Fibroblast of skin of left quadriceps (primary cell): ENCODE measurements at regions not wholly inside any gene's neighbourhood (a gene's known extent, or its start where the extent isn't known, plus 50 kb on each side); places are given as distances from the start of the nearest gene placed in this dataset.

Experiments
- DNase-seq, 2 experiments: peaks; one replicate each; pipeline ENCODE4 v3.0.0-alpha.2; 2013; ENCODE audit warnings: low read depth in 2 of 2

DNA sequence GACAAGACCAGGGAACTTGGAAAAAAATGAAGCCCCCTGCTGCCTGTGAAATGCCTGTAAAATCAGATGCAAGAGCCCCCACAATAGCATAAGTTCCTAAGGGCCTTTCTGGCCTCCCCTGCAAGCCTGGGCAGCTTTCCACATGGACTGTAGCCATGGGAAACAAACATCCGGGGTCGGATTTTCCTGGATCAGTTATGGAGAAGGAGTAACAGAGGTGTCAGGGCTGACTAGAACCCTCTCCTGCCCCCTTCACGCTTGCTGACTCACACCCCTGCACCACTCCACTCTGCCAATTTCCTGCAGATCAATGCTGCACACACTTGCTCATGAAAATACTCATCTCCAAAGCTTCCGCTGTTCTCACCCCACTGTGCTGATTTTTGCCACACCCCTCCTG, 258.6 kb downstream of the CBLN1 start:
- DNase-seq, result peak; percentile 27 to 31

DNA sequence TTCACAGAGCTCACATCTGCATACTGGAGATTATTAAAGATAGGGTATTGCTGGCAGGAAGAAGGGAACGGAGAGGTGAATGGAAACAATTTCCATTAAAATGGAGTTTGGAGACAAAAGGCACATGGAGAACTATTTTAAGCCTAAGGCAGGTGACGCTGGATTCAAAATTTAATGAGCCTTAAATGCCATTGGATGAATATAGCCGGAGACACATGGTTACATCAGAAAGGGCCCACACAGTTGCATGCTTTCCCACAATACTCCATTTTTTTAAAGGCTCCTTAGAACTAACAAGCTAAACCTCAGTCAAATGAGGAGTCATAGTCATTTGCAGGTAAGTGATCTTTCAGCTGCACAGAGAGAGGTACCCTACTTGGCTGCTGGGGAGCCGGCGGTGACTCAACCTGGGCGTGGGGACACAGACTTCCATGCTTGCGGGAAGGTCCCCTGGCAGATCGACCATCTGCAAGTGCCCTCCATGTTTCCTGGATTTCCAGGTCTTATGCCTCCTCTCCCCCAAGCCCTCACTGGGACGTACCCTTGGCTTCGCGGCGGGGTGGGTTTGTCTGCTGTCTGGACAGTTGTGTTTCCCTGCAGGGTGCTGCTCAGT, 259.2 kb downstream of the CBLN1 start:
- no peak for DNase-seq

DNA sequence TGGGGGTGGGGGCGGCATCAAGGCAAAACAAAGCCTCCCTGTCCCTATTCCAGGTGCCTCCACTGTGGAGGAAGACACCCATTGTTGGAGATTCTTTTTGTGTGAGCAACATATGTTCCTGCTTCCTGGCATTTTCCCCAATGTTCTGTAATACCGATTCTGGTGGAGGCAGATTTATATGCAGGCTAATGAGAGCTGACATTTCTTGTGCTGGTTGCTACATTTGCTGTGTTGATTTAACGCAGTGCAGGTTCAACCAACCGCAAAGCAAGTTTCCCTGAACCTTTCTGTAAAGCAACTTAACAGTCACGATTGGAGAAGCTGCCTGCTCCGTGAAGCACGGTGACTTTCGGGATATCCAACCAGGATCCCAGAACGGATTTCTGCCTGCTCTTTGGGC, 260.5 kb downstream of the CBLN1 start:
- peak; percentile 81 to 82 for DNase-seq

DNA sequence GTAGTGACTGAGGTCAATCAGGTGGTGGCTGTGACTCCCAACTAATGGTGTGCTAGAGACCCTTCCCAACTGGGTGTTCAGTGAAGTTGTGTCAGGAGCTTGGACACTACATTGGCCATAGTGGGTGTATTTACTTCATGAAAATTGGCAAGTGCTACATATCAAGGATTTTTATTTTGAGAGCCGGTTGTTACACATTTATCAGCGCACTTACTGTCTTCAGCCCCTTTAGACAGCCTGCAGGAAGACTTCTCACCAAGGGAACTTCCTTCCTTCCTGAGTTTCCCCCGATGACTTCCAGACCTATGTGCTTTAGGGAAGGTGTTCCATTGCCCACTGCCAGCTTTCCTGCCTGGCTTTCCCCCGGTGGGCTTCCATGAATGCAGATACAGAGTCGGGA, 261.2 kb downstream of the CBLN1 start:
- no peak for DNase-seq

DNA sequence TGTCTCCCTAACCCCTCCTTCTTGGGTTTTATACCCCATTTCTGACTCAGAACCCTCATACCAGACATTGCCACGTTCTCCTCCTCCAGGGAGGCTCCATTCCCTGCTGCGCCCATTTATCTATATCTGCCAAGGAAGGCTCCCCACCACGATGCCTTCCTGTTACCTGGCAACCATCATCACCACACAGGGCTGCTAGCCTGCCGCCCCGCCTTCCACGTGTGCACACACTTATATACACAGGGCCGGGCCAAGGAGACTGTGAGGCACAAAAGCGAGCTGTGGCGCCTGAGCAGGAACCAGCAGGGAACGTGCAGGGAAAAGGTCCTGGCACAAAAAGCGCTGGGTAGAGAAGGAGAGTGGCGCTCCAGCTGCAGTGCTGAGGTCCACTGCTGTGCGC, 261.8 kb downstream of the CBLN1 start:
- no peak for DNase-seq

DNA sequence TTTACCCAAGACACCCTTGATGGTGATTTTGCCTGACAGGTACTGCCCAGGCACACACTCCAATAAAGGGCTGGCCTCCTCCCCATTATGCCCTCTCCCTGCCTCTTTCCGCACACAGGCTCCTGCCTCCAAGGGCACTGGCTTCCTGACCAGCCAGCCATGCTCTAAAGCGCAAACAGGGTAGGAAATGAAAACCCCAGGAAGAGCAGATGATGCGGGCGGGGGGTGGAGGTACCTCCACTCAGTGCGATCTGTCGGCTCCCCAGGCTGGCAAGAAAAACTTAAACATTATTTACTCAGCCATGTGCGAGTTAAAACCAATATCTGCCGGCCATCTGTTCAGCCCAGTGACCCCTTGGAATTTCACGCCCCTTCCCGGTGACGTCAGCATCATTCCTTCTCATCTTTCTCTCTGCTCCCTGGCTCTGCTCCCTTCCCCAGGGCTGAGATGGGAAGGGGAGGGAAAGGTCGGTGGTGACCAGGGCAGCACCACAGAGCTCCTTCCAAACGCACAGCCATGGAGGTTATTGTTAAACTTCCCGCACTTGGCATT, 262.5 kb downstream of the CBLN1 start:
- peak; percentile 11 to 18 for DNase-seq

DNA sequence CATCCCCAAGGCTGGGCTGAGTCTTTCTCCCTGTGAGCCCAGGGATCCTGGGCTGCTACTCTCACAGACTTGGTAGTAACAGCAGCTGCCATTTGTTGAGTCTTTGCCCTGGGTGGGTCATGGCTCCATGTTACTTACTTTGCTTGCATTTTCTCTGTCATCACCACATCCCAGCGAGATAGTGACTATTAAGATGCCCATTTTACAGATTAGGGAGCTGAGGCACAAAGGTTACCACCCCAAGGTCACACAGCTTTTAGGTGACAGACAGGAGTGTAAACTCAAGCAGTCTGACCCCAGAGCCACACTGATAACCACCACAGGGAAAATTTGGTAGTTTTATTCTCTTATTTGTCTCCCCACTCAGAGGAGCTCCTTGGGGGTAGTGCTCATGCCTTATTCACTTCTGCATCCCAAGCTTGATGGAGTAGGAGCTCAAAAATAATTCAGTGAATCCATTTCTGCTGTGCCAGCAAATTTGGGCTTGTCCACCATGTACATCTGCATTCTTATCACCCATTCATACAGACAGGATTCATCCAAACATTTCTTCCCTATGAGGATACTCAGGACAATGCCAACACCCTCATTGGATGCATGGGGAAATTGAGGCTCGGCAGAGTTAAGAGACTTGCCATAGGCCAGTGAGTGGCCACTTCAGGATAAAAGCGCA, 263.2 kb downstream of the CBLN1 start:
- no peak for DNase-seq

DNA sequence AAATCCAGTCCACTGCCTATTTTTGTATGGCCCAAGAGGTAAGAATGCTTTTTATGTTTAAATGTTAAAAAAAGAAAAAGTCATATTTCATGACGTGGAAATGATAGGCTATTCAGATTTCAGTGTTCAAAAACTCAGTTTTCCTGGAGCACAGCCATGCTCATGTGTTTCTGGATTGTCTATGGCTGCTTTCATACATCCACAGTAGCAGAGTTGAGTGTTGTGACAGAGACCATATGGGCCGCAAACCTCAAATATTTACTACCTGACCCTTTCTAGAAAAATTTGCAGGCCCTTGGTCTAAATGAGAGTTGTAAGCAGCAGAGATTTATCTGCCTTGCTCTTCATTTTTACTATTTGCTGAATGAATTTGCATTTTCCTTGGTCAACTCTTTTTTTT, 264.1 kb downstream of the CBLN1 start:
- DNase-seq, result peak in 1 of 2 experiments; percentile 3

DNA sequence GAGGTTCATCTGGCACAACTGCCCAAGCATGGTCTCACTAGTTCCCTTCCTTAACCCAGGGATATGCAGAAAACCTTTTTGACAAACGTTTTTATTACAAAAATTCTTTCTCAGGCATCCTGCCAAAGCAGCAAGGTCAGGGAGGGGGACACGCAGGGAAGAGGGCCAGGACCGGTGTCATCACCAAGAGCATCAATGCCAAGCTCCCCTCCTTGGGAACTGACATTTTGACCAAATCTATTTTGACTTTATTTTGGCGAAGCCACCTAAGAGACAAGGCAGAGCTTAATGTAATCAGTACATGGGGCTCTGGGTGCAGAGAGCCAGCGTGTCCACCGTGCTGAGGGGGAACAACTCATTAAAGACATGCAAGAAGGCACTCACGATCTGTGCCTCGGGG, 265.2 kb downstream of the CBLN1 start:
- DNase-seq, result no peak

DNA sequence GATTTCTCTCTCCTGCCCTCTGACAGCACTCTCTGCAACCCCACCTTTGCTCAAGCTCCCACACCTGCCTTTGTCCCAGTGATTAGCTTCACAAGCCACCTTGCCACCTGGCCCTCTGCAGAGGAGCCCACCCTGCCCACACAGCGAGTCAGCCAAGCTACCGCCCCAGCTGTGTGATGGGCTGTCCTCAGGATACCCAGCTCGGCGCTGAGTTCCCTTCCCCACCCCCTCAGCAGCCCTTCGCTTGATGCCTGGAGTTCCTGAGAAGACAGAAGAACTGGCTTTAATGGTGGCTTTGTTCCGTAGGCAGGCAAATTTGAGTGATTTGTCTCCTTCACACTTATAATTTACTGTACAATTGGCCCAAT, 266.4 kb downstream of the CBLN1 start:
- no peak for DNase-seq

DNA sequence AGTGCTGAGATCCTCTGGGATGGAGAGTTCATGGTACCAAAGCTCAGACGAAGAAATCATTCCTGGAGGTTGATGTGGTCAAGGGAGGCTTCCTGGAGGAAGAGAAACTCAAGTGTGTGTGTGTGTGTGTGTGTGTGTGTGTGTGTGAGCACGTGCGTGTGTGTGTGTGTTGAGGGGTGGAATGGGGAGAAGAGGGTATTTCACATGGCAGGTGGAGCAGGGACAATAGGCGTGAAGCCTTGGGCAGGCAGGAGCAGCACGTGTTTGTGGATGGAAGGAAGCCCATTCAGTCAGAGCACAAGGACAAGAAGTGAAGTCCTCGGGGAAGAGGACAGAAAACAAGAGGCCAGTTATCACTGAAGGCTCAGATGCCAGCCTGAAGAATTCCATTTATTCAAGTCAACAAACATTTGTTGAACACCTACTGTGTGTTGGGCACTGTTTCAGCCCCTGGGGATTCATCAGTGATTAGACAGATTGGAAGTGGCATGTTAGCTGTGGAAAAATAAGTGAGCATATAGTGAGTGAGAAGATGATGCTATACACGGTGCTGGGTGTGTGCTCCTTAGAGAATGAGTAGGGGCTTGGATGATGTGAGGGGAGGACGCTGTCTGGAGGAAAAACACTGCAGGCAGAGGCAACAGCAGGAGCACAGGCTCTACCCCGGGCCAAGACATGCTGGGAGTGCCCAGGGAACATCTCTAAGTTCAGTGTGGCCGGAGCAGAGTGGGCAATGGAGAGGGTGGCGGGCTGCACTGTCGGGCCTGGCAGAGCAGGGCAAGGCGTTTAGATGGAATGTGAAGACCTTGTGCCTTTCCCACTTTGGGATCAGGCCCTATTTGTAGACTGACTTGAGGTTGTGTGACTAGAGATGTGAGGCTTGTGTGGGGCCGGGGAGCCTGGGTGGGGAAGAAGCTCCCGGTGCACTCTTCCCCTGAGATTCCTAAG, 267.1 kb downstream of the CBLN1 start:
- DNase-seq, result no peak

DNA sequence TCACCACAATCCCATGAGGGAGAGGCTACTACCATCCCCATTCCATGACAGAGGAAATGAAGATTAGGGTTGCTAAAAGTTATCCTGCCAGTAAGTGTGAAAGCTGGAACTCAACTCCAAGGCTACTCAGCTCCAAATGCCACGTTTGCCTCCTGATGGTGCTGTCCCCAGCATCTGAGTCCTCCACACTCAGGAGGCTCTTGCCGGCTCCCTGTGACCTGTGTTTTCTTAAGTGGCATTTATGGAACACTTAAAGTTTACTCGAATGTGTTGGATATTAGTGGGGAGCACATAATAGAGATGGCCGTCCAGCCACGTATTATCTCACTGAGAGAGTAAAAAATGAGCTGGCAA, 267.9 kb downstream of the CBLN1 start:
- DNase-seq, result no peak

DNA sequence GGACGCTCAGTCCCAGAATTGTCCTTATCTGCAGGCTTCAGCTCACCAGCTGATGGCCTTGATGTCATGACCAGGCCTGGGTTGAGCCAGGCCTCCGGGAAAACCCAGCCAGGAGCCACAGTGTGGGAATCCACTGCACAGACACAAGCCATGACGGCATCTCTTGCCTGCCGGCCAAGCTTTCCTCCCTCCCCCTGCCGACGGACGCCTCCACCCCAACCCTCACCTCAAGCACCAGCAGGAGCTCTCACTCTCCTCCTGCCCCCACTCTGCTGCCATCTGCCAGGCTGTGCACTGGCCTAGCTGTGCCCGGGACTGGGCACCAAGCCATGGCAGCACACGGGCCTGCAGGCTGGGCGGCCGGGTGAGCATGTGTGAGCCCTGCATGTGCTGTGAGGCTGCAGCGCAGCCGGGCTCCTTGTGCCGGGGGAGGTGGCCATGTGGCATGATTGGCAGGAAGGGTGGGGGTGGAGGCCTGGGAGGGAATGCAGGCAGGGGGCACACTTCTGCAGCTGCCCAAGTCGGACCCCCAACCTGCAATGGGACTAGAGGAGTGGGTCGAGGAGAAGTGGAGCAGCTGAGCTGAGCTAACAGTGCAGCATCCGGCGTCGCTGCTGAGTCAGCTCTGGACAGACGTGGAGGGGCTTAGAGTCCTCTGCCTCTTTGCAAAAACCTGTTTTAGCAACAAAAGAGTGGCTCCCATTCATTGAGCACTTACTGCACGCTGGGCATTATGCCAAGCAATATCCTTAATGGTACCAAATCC, 268.5 kb downstream of the CBLN1 start:
- DNase-seq, result no peak

DNA sequence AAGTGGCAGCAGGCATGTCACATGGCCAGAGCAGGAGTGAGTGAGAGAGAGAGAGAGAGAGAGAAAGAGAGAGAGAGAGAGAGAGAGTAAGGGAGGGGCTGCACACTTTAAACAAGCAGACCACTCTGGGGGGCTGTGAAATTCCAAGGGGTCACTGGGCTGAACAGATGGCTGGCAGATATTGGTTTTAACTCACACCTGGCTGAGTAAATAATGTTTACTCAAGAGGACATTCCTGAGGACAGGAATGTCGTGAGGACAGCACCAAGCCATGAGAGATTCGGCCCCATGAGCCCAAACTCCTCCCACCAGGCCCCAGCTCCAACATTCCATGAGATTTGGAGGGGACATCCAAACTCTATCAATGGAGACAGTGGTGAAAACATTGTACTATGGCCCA, 269.7 kb downstream of the CBLN1 start:
- no peak for DNase-seq

DNA sequence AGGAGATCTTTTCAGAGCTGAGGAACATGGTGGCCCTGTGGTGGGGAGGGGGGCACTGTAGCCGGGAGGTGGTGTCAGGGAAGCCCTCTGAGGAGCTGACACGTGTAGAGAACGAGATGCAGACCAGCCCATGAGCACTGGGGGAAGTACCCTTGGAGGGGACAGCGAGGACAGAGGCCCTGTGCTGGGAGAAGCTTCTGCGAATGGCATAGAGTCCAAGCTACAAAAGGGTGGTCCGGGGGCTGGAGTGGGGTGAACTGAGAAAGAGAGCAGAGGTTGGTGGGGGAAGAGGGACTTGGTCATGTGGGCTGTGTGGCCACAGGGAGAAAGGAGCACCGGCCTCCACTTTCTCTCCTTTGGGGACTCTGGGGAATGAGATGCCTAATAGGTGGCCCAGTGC, 270.8 kb downstream of the CBLN1 start:
- DNase-seq, result no peak

DNA sequence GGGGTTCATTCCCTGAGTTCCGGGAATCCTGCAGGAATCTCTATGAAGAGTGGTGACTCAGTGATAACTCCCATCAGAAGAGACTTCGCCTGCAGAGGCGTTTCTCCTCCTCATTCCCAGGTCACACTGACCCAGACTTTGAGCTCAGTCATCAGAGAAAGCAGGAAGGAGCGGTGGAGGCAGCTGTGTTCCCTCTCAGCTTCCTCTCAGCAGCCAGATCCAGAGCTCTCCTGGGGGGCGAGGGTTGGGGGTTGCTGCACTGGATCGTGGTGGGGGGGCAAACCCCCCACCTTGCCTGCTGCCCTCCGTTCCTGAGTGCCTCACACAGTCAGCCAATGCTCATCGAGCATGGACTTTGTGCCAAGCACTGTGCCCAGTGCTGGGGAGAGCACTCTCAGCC, 271.2 kb downstream of the CBLN1 start:
- no peak for DNase-seq

DNA sequence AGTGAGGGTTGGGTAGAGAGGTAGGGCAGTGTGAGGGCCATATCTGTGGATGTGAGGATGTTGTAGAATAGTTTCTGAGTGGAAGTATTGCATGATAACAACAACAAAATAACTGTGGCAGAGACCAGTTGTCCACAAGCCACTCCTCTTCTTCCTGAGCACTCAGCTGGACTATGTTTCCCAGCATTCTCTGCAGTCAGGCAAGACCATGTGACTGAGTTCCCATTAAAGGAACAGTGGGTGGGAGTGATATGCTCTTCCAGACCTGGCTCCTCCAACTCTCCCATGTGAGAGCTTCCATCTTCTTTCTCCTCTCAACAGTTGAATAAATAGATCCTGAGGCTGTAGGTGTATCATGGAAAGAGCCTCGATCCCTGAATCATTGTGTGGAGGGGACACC, 272.4 kb downstream of the CBLN1 start:
- DNase-seq, result no peak

DNA sequence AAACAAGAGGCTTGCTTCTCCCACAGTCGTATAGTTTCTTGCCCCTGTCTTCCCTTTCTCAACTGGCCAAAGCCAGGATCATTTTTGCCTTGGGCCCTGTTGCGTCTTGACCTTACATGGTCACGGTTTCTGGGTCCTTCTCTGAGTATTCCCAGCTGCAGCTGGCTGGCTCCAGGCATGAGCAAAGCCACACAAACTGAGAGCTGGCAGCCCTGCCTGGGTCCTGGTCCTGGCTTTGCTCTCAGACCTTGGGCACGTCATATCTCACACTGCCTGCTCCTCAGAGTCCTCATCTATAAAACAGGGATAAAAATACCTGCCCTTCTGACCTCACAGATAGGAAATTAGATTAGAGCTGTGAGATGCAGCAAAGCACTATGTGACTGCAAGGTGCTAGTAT, 277.6 kb downstream of the CBLN1 start:
- no peak for DNase-seq

DNA sequence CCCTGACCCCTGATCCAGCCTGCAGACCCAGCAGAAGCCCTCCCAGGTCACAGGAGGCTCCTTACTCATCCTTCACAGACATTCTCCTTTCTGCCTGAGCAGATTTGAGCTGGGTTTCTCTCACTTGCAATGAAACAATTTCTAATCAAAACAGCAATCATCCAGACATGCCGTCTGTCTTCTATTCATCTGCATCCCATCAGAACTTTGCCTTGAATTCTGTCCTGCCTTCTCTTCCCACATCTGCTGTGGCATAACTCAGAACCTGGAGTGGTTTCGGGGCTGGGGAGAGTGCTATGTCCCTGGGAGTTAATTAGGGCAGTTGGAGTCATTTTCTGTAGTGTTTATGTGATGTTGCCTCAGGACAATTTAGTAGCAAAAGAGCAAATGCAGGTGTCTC, 278.6 kb downstream of the CBLN1 start:
- no peak for DNase-seq

DNA sequence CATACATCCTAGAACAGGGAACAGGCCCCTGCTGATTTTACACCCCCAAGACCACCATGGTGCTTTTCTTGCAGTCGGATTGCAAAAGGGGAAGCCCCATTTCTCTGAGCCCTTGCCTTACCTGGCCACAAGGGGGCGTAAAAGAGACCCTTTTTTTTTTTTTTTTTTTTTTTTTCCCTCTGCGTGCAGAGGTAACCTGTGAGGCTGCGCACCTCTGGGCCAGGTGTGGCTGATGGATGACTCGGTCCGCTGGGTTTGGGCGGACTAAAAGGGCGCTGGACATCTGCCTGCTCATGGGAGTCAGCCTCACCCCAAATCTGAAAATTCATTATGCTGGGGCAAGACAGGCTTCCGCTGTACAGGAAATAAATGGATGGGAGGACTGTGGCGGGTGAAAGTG, 281.0 kb downstream of the CBLN1 start:
- DNase-seq, result no peak

DNA sequence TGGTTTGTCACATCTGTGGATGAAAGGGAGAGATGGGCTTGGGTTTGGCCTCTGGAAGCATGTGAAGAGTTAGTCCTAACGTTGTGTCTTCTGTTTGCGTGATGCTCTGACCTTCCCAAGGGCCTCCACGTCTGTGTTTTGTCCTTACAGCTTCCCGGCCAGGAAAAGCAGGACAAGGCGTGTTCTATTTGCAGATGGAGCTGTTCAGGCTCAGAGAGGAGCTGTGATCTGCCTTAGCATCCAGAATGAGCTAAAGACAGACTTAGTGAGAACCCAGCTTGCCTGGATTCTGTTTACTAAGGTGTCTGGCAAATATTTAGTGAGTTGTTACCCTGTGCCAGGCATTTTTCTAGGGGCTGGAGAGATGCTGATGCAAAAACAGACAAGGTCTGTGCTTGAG, 282.1 kb downstream of the CBLN1 start:
- no peak for DNase-seq

DNA sequence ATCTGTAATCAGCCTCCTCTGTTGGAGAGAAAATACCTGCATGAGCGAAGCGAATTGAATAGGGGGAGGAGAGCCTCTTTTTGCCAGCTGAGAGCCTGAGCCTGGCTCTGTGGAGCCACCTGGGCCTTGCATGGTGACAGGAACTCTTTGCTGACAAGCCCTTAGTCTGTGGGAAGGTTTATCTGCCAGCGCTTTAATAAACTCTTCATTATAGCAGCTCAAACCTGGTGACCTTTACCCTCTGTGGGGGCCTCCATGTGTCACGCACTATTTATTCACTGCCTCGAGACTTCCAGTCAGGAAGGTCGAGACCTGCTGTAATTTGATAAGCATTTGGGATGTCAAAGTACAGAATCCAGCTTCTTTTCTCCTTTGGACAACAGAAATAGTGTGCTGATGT, 282.6 kb downstream of the CBLN1 start:
- no peak for DNase-seq
